A549 (cell line): ENCODE measurements at regions not wholly inside any gene's neighbourhood (a gene's known extent, or its start where the extent isn't known, plus 50 kb on each side); places are given as distances from the start of the nearest gene placed in this dataset.

Experiments used
- ATAC-seq, 2 experiments: fragments of 200-7000 bp in 1 of 2; fragments of >200 bp in 1 of 2; cut with Nextera tagmentation in 1 of 2; cut with Tn5 transposase in 1 of 2; 3 replicates each; pipeline versions ENCODE4 v1.8.0 to v1.9.1; 2018 to 2020; ENCODE audit warnings: mild to moderate bottlenecking in 1 of 2, moderate library complexity in 1 of 2
- CTCF ChIA-PET: fragments of 300-600 bp; sonication (Branson Sonifier 250); formaldehyde crosslinking; extraction: SDS; loops from one replicate; lab custom pipeline; 2021; ENCODE audit warnings: antibody characterized with exemption, inconsistent platforms; lab: Yijun Ruan, JAX
- POLR2A ChIA-PET: fragments of 350-600 bp; formaldehyde crosslinking; extraction: SDS; loops from one replicate; lab custom pipeline; 2021; ENCODE audit warnings: antibody characterized with exemption, inconsistent platforms; lab: Yijun Ruan, JAX
- DNase-seq, 2 experiments: peaks; one replicate each; pipeline versions ENCODE4 v3.0.0 to v3.0.0-alpha.2; 2011 to 2016; ENCODE audit warnings: low read depth in 1 of 2, low spot score in 1 of 2
- FAIRE-seq: peaks from 2 replicates; lab custom pipeline; 2011; peaks lifted over from hg19 to GRCh38; lab: Jason Lieb, UNC
- H3K27ac ChIP-seq, 2 experiments: fragments of >200 bp; sonication (Bioruptor Twin); formaldehyde crosslinking; 3 replicates each; pipeline ENCODE4 v1.5.1; 2016 to 2017
- H3K4me1 ChIP-seq: fragments of >200 bp; sonication (Bioruptor Twin); formaldehyde crosslinking; 3 replicates; pipeline ENCODE4 v1.6.1; 2016
- H3K4me2 ChIP-seq: fragments of >200 bp; sonication (Bioruptor Twin); formaldehyde crosslinking; 3 replicates; pipeline ENCODE4 v1.6.1; 2016
- H3K4me3 ChIP-seq: fragments of >200 bp; sonication (Bioruptor Twin); formaldehyde crosslinking; 3 replicates; pipeline ENCODE4 v1.5.1; 2016
- H3K9me3 ChIP-seq: fragments of >200 bp; sonication (Bioruptor Twin); formaldehyde crosslinking; 3 replicates; pipeline ENCODE4 v1.6.1; 2016
- CEBPB ChIP-seq, 2 experiments: fragments of >200 bp in 1 of 2; sonication (Bioruptor Twin) in 1 of 2; formaldehyde crosslinking in 1 of 2; IDR thresholded peaks; 2 replicates each; pipeline ENCODE4 v1.6.1; 2012 to 2016
- FOXS1 ChIP-seq: fragments of 250-450 bp; sonication (Bioruptor Pico); IDR thresholded peaks from 2 replicates; pipeline ENCODE4 v1.5.0; 2020; ENCODE audit warnings: mild to moderate bottlenecking, moderate library complexity
- GATA3 ChIP-seq: IDR thresholded peaks from 2 replicates; pipeline ENCODE4 v1.6.1; 2012; ENCODE audit warnings: borderline replicate concordance
- HDAC2 ChIP-seq: fragments of 200-600 bp; sonication (generic); IDR thresholded peaks from 2 replicates; pipeline ENCODE4 v1.6.1; 2016
- HEYL ChIP-seq: fragments of 250-450 bp; sonication (Bioruptor Pico); IDR thresholded peaks from 2 replicates; pipeline ENCODE4 v1.8.0; 2021; ENCODE audit warnings: mild to moderate bottlenecking, moderate library complexity
- HOXB13 ChIP-seq: fragments of 250-450 bp; sonication (Bioruptor Pico); IDR thresholded peaks from 2 replicates; pipeline ENCODE4 v1.5.0; 2020; ENCODE audit warnings: low read depth, mild to moderate bottlenecking, moderate library complexity
- JUN ChIP-seq, 2 experiments: fragments of >200 bp; sonication (Bioruptor Twin); formaldehyde crosslinking; IDR thresholded peaks; 2 replicates in 1 of 2; 3 replicates in 1 of 2; pipeline ENCODE4 v1.6.1; 2016 to 2017
- JUNB ChIP-seq: fragments of >200 bp; sonication (Bioruptor Twin); formaldehyde crosslinking; IDR thresholded peaks from 2 replicates; pipeline ENCODE4 v1.6.1; 2016
- KDM5A ChIP-seq: fragments of 200-600 bp; sonication (generic); IDR thresholded peaks from 2 replicates; pipeline ENCODE4 v1.6.1; 2016; ENCODE audit warnings: antibody characterized with exemption, mild to moderate bottlenecking
- MYC ChIP-seq: IDR thresholded peaks from 2 replicates; pipeline ENCODE4 v1.6.1; 2012; ENCODE audit warnings: mild to moderate bottlenecking, inconsistent platforms, low read length, improper control_type of control experiment, borderline replicate concordance
- NFE2L2 ChIP-seq: fragments of 150-350 bp; conservative IDR thresholded peaks from 2 replicates; pipeline ENCODE4 v1.6.1; 2014; ENCODE audit warnings: low read length
- NPAS2 ChIP-seq: fragments of 250-450 bp; sonication (Bioruptor Pico); IDR thresholded peaks from 2 replicates; pipeline ENCODE4 v1.8.0; 2022; ENCODE audit warnings: mild to moderate bottlenecking, moderate library complexity, borderline replicate concordance
- PHF8 ChIP-seq: fragments of 200-600 bp; sonication (generic); IDR thresholded peaks from 2 replicates; pipeline ENCODE4 v1.6.1; 2016; ENCODE audit warnings: low read depth, mild to moderate bottlenecking, antibody characterized with exemption, moderate library complexity, borderline replicate concordance
- POLR2A ChIP-seq: IDR thresholded peaks from 2 replicates; pipeline ENCODE4 v1.6.1; 2012; ENCODE audit warnings: mild to moderate bottlenecking, low read length
- RFX5 ChIP-seq: fragments of 450-650 bp; IDR thresholded peaks from 2 replicates; pipeline ENCODE4 v1.7.1; 2014; ENCODE audit warnings: antibody characterized with exemption, mild to moderate bottlenecking, moderate library complexity
- RNF2 ChIP-seq: fragments of 200-600 bp; sonication (generic); IDR thresholded peaks from 2 replicates; pipeline ENCODE4 v1.6.1; 2016; ENCODE audit warnings: low read depth, mild to moderate bottlenecking, antibody characterized with exemption, moderate library complexity, borderline replicate concordance
- TFCP2L1 ChIP-seq: fragments of 250-450 bp; sonication (Bioruptor Pico); IDR thresholded peaks from 2 replicates; pipeline ENCODE4 v1.5.0; 2021; ENCODE audit warnings: mild to moderate bottlenecking
- ZNF302 ChIP-seq: fragments of 250-450 bp; sonication (Bioruptor Pico); IDR thresholded peaks from 2 replicates; pipeline ENCODE4 v1.9.0; 2021; ENCODE audit warnings: inconsistent platforms, mild to moderate bottlenecking, moderate library complexity
- WGBS: methylation state at CpG from one replicate; pipeline ENCODE4 v1.1.6; 2017; ENCODE audit errors: missing lambda C conversion rate; 5-methylcytosine and 5-hydroxymethylcytosine counted together
- TF ChIP-seq, protein P1 (sequence below): fragments of 450-650 bp; IDR thresholded peaks from 2 replicates; pipeline ENCODE4 v1.6.1; 2014; ENCODE audit warnings: antibody characterized with exemption
- TF ChIP-seq, protein P2 (sequence below): IDR thresholded peaks from 2 replicates; pipeline ENCODE4 v1.6.1; 2012
- TF ChIP-seq, protein P3 (sequence below): fragments of 150-350 bp; IDR thresholded peaks from 2 replicates; pipeline ENCODE4 v1.6.1; 2014; ENCODE audit warnings: low read depth, mild to moderate bottlenecking, low read length
- TF ChIP-seq, protein P4 (sequence below): IDR thresholded peaks from 2 replicates; pipeline ENCODE4 v1.6.1; 2012

DNA sequence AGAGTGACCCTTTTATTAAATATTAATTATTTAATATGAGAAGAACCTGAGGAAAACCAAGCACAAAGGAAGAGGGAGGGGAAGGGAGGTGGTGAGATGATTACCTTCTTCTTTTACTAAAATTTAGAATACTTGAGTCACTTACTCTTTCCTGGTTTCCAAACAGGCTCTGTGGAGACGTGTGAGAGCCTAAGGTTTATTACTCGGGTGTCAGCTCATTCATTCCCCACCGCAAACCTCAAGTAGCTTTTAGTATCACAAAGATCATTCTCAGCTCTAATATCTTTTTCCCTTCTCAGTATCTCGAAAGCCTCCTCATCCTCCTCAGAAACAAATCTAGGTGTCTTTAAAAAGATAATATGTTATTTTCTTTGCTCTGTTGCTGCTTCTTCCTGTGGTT, 497.2 kb upstream of the JARID2 start (continued):
- TF ChIP-seq GATA3, result no peak
- TF ChIP-seq, protein P1, sequence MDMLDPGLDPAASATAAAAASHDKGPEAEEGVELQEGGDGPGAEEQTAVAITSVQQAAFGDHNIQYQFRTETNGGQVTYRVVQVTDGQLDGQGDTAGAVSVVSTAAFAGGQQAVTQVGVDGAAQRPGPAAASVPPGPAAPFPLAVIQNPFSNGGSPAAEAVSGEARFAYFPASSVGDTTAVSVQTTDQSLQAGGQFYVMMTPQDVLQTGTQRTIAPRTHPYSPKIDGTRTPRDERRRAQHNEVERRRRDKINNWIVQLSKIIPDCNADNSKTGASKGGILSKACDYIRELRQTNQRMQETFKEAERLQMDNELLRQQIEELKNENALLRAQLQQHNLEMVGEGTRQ, result no peak

DNA sequence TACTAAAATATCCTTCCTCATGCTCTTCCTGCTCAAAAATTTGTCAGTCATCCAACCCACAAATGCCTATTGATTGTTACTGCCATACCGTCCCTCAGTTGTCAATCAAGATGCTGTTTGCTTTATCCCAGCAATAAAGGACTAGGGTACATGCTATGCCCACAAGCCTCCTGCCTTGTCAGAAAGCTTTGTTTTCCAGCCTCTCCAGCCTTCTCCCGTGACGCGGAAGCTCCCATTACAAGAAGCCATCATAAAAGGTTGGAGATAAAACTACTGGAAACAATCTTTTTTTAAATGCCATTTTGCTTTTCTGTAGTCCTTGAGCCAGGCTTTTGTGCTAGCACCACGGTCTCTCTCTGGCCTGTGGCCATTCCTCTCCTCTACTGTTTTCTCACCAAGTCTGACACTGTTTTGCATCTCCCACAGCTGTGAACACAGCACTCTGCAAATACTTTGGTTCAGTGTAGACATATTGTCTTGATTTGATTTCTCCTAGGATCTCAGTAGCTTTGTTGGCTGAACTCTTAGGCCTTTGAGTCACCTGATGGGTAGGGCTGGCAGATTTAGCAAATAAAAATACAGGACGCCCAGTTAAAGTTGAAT, 495.7 kb upstream of the JARID2 start:
- 0 out of 6 replicates have a peak overlapping the region, but pooled peaks of 1 of the 2 experiments have one; percentile 24 for H3K27ac ChIP-seq
- no peak for FAIRE-seq
- 89% methylated on average over 6 of the region's 6 CpGs for WGBS

DNA sequence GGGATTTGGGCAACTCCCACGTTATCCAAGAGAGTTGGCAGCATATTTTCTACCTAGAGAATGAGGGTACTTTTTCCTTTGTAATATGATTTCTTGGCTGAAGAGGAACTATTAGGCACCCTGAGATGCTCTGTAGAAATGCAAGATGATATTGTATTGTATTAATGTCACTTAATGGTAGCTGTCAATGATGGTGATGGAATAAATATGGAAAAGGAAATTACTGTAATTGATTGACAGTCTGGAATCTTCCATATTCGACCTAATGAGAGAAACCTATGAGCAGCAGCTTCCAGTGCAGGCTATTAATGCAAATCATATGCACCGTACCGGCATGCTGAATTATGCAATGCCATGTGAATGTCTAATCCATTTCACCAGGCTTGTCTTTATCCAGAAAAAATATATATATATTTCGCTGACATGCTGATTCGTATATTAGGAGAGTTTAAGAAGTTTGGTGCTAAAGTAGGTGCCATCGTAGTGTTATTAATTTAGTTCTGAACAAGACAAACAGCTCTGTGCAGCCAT, 494.2 kb upstream of the JARID2 start:
- 69% methylated on average over 7 of the region's 7 CpGs for WGBS
- no peak overlapping the region for H3K4me2 ChIP-seq
- ATAC-seq (no peak), DNase-seq (no peak), FAIRE-seq (no peak)
- ChIA-PET POLR2A (no interaction called here), CTCF (no interaction called here)
- no peak overlapping the region for H3K27ac ChIP-seq
- TF ChIP-seq HEYL (CRISPR knock-in tag) (no peak), NFE2L2 (no peak), POLR2A (no peak), HOXB13 (CRISPR knock-in tag) (no peak), MYC (no peak), RFX5 (no peak), HDAC2 (no peak), CEBPB (IDR thresholded peaks at IDR 0.05) (no peak), PHF8 (no peak), NPAS2 (CRISPR knock-in tag) (no peak), KDM5A (no peak), JUNB (no peak), GATA3 (no peak), JUN (IDR thresholded peaks at IDR 0.05) (no peak), FOXS1 (CRISPR knock-in tag) (no peak), RNF2 (no peak), ZNF302 (CRISPR knock-in tag) (no peak)
- TF ChIP-seq, protein P2, sequence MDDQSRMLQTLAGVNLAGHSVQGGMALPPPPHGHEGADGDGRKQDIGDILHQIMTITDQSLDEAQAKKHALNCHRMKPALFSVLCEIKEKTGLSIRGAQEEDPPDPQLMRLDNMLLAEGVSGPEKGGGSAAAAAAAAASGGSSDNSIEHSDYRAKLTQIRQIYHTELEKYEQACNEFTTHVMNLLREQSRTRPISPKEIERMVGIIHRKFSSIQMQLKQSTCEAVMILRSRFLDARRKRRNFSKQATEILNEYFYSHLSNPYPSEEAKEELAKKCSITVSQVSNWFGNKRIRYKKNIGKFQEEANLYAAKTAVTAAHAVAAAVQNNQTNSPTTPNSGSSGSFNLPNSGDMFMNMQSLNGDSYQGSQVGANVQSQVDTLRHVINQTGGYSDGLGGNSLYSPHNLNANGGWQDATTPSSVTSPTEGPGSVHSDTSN, result no peak
- TF ChIP-seq, protein P3, sequence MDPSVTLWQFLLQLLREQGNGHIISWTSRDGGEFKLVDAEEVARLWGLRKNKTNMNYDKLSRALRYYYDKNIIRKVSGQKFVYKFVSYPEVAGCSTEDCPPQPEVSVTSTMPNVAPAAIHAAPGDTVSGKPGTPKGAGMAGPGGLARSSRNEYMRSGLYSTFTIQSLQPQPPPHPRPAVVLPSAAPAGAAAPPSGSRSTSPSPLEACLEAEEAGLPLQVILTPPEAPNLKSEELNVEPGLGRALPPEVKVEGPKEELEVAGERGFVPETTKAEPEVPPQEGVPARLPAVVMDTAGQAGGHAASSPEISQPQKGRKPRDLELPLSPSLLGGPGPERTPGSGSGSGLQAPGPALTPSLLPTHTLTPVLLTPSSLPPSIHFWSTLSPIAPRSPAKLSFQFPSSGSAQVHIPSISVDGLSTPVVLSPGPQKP, result no peak
- TF ChIP-seq, protein P4, sequence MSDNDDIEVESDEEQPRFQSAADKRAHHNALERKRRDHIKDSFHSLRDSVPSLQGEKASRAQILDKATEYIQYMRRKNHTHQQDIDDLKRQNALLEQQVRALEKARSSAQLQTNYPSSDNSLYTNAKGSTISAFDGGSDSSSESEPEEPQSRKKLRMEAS, result no peak
- no peaks in the 10 kb centered on the region for H3K4me1 ChIP-seq
- no peaks in the 10 kb centered on the region for H3K9me3 ChIP-seq
- H3K4me3 ChIP-seq, result no peak overlapping the region

More for the DNA sequence above, 495.7 kb upstream of the JARID2 start:
- DNase-seq (no peak), ATAC-seq (no peak)
- H3K4me3 ChIP-seq, result no peak overlapping the region
- ChIA-PET POLR2A (no interaction called here), CTCF (interaction anchor here (0.6 kb wide), 1 partner anchor 16 kb away, joined by 4 read pairs; no protein-coding TSS in a partner anchor)
- H3K4me1 ChIP-seq, result no peaks in the 10 kb centered on the region
- H3K4me2 ChIP-seq, result no peak overlapping the region
- no peak for TF ChIP-seq TFCP2L1
- no peak for TF ChIP-seq NFE2L2
- no peaks in the 10 kb centered on the region for H3K9me3 ChIP-seq
